Hematopoietic multipotent progenitor cell treated with erythropoietin and hydrocortisone succinate and interleukin-3 and kit ligand, for 4 days (in vitro differentiated cells): ENCODE measurements at regions not wholly inside any gene's neighbourhood (a gene's known extent, or its start where the extent isn't known, plus 50 kb on each side); places are given as distances from the start of the nearest gene placed in this dataset.

ENCODE experiments used
- DNase-seq: peaks from one replicate; pipeline ENCODE4 v3.0.0-alpha.2; 2015

DNA sequence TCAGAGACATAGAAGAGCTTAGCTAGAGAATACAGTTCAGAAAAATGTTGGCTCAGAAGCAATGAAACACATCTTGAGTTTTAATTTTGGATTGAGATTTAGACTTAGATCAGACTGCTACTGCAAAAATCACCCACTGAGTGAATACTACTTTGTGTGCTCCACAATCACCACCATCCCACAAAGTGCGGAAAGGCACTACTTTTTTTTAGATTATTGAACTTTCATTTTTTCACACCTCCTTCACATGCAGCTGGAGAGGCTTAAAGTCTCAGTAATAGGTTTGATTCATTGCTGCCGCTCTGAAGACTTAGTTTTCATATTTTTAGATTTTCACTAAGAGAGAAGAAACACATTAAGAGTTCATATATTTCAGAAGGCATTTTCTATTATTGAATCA is 289.9 kb upstream of the PRR20A start:
- DNase-seq = no peak

DNA sequence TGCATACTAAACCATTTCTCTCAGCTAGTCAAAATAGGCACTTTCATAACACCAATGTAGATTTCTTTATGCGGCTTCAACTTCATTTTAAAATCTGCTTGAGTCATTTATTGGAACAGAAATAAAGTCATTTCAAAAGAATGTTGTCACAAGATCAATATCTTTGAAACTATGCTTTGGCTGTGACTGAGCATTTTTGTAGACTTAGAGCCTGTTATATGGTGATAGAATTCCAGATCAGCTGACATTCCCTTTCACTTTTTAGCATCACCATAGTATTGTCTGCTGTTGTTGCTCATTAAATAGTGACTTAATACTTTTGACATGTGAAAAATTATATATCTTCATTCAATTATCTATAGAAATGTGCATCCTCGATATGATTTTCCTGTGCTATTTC is 279.2 kb upstream of the PRR20A start:
- no peak for DNase-seq

DNA sequence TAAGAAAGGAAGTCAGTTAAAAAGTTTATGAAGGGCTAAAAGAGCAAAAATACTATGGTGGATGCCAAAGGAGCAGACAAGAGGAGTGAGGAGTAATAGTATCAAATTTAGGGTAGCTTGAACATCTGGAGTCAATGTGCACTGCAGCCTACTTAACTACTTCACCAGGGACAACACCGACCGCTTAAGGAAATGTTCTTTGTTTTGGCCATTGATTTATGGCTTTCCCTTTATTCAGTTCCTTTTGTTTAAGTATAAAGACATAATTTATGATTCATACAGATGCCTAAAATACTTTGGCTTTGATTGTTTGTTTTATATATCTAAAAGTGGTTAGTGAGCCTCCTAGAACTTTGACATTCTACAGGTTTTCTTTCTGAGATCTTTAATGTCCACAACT is 276.3 kb upstream of the PRR20A start:
- DNase-seq = no peak

- DNase-seq = no peak
Observed at GRCh38 chr13:56865416-56865815, 275.3 kb upstream of the PRR20A start.

- DNase-seq = no peak
Observed at GRCh38 chr13:56869671-56870070, 271.0 kb upstream of the PRR20A start.

GRCh38 chr13:56886398-56886797 is 254.3 kb upstream of the PRR20A start:
- no peak for DNase-seq

DNA sequence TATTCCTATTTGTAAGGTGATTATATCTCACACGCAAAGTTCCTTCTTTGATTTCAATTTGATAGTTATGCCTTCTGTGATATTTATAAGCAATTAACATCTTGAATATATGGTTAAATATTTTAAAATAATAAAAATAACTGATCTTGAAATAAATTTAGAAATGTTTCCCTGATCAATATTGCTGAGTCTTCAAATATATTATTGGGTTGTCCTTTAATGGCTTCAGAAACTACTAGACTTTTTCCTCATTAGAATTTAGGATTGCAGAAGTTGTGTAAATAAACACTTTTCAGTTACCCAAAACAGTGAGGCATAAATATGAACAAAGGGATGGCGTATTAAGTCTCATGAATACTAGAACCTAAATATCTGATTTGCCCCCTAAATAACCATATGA is 252.3 kb upstream of the PRR20A start:
- no peak for DNase-seq

GRCh38 chr13:56893843-56894242 is 246.9 kb upstream of the PRR20A start:
- DNase-seq = no peak

- no peak for DNase-seq
Observed at GRCh38 chr13:56900549-56901279, 240.0 kb upstream of the PRR20A start.

DNA sequence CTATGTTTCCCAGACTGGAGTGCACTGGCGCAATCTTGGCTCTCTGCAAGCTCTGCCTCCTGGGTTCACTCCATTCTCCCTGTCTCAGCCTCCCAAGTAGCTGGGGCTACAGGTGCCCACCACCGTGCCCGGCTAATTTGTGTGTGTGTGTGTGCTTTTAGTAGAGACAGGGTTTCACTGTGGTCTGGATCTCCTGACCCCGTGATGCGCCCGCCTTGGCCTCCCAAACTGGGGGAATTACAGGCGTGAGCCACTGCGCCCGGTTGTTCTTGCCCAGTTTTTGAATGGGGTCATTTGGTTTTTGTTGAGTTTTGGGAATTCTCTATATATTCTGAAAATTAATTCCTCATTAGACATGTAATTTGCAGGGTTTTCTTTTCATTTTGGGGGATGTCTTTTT is 238.4 kb upstream of the PRR20A start:
- no peak for DNase-seq

DNA sequence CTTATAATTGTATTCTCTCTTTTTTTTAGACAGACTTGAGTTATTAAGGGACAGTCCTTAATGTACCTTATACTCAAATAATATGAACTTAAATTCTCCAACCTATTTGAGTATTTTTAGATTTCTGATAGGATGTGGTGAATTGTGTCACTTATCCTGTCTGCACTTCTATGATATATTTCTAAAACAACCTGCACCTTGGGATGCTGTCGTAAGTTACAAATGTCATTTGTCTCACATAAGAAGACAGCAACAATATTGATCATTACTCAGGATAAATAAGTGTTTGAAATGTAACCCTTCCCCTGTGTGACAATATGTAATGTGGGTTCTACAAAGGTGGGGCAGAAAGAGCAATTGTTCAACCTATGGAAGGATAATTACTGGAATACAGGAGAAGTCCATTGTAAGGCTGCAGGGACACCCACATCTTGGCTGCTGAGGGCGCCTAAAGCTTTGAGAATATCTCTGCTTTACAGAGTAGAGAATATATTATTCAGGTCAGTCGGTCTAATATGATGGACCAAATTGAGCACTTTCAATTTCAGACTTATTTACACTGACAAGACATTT is 236.9 kb upstream of the PRR20A start:
- no peak for DNase-seq

DNA sequence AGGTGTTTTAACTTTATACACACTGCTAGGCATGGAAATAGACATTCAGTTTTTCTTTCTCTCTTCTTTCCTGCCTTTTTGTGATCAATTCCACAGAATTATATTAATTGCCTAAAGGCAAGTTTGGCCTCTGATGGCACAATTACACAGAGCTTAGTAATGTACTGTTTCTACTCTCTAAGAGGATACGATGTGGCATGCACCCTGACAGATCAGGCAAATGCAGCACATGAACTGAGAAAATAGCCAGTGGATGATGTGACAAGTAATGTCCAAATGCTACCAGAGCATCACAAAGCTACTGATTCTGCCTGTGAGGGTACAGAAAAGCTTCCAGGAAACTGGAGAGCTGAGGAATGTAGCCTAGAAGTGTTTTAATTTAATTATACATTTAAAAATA is 233.8 kb upstream of the PRR20A start:
- no peak for DNase-seq

DNA sequence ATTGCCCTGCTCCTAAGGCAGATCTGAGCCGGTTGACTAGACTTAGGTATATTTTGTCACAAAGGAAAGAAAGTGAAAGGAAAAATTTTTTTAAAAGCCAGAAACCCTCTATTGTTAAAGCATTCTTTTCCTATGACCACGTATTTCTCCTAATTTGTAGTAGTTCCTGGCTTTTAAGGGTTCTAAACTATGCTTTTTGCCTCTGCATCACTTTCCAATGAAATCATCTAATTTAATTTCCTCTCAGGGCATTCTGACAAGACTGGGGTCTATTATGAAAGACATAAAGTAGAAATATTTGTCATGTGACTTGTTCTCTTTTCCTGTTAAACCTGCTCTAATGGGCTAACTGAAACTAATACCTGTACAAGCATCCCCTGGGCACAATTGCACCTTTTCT is 233.0 kb upstream of the PRR20A start:
- DNase-seq = no peak

- no peak for DNase-seq
Observed at GRCh38 chr13:56909896-56910600, 230.7 kb upstream of the PRR20A start.

GRCh38 chr13:56917966-56918365 is 222.8 kb upstream of the PRR20A start:
- DNase-seq = no peak

GRCh38 chr13:56923626-56924140 is 217.0 kb upstream of the PRR20A start:
- DNase-seq = no peak

- DNase-seq = no peak
Observed at GRCh38 chr13:56924401-56924800, 216.3 kb upstream of the PRR20A start.

DNA sequence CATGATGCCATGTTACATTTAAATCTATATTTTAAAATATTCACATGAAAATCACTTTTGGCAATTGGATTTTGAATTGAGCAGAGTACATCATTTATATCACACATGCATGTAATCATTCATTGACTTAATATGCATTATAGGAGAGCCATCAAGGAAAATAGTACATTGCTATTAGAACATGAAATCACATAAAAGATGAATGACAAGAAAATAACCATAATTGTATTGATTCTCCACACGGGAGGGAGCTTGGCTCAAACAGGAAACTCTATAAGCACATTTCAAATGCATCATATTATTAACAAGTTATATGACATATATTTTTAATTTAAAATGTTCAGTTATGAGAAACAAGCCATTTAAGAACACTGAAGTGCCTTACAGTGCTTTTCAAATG is 208.6 kb upstream of the PRR20A start:
- no peak for DNase-seq

DNA sequence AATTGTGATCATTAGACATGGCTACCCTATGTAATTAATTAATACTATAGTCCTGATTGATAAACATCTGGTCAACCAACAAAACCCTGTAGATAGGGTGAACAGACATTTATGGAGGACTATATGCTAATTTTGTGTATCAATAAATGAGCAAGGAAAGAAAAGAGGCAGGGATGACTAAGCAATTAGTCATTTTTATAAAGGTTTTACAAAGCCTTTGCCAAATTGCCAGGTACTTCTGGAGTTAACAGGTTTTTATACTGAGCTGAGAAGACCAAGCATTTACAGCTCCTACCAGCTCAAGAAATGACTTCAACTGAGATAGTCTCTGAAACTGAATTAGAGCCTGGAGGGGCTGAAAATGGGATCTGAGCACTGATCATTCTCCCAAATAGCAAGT is 186.8 kb upstream of the PRR20A start:
- DNase-seq = no peak

DNA sequence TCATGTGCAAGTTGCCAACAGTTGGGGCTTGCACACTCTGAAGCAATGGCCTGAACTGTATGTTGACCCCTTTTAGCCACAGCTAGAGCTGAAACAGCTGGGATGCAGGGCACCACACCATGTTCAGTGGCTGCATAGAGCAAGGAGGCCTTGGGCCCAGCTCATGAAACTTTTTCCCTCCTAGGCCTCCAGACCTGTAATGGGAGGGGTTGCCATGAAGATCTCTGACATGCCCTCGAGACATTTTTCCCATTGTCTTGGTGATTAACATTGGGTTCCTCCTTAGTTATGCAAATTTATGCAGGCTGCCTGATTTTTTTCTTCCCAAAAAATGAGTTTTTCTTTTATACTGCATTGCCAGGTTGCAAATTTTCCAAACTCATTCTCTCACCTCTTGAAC is 165.1 kb upstream of the PRR20A start:
- DNase-seq = no peak

DNA sequence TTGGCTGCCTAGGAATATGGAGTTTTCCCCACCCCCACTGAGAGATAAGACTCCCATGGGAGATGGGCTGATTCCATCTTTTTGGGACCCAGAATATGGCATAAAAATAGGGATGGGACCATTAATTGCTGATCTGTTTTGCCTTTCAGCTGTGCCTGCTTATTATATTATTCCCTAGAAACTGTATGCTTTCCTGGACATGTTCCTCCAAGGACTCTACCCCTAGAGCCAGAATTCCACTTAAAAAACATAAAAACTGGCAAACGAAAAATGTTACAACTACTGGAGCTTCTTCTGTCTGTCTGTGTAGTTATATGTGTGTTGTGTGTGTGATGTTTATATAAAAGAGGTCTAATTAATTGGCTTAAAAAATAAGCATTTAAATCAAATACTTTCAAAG is 159.9 kb upstream of the PRR20A start:
- no peak for DNase-seq

DNA sequence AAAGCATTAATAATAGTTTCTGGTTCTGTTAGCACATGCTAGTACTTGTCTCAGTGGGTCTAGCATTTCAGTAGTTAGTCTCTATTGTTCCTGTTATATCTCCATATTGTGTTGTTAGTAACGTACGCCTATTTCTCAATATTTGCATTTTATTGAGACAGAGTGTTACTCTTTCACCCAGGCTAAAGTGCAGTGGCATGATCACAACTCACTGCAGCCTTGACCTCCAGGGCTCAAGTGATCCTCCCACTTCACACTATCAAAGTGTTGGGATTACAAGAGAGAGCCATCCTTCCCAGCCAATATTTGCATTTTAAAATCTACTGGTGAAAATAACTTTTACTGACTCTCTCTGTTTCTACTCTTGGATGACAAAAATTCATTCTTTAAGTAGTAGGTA is 154.6 kb upstream of the PRR20A start:
- no peak for DNase-seq

DNA sequence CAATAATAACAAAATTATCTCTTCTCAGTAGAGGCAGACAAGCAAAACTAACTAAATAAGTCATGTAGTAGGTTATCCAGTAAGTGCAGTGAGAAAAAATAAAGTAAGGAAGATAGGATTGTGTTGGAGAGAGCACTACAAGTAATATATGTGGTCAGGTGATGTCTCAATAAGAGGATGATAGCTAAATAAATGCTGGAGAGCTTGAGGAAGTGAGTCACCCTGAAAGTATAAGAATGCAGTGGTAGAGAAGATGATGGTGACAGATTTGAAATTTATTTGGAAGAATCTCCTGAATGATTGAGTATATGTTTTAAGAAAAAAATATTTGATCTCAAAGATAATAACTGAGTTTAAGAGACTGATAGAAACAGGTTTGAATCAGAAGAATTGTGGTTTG is 152.2 kb upstream of the PRR20A start:
- DNase-seq = no peak

- DNase-seq = no peak
Observed at GRCh38 chr13:57003682-57004081, 137.0 kb upstream of the PRR20A start.
